Testis (tissue), 2 donors: ENCODE measurements at regions not wholly inside any gene's neighbourhood (a gene's known extent, or its start where the extent isn't known, plus 50 kb on each side); places are given as distances from the start of the nearest gene placed in this dataset.

Source experiments
- DNase-seq: peaks from one replicate; pipeline ENCODE4 v3.0.0-alpha.2; 2019
- H3K27ac ChIP-seq, 2 donors: fragments of 200-600 bp; sonication (generic); one replicate each; pipeline ENCODE4 v1.5.1; 2019
- H3K27me3 ChIP-seq: fragments of 200-600 bp; sonication (generic); one replicate; pipeline ENCODE4 v1.5.1; 2019
- H3K36me3 ChIP-seq: fragments of 200-600 bp; sonication (generic); one replicate; pipeline ENCODE4 v1.5.1; 2017; ENCODE audit warnings: low read depth; ENCODE audit errors: missing control alignments
- H3K4me1 ChIP-seq: fragments of 200-600 bp; sonication (generic); one replicate; pipeline ENCODE4 v1.5.1; 2019
- H3K4me3 ChIP-seq, 2 donors: fragments of 200-600 bp; sonication (generic); one replicate each; pipeline ENCODE4 v1.5.1; 2017 to 2019
- H3K9me3 ChIP-seq: fragments of 200-600 bp; sonication (generic); one replicate; pipeline ENCODE4 v1.5.1; 2017
- POLR2A ChIP-seq: fragments of 450-650 bp; IDR thresholded peaks from one replicate; pipeline ENCODE4 v1.6.1; 2017; ENCODE audit warnings: antibody characterized with exemption, mild to moderate bottlenecking, moderate library complexity
- WGBS, 2 donors: methylation state at CpG; one replicate each; pipeline ENCODE4 v1.1.5; 2018; 5-methylcytosine and 5-hydroxymethylcytosine counted together
- intact Hi-C: fragments of 100-400 bp; cut with DNase I; formaldehyde crosslinking; loops from one replicate; pipeline ENCODE4 v1.15.1; 2023; ENCODE audit warnings: low total_unique reads
- TF ChIP-seq, protein P1 (sequence below), 3 experiments: fragments of 450-650 bp in 2 of 3; fragments of 200-600 bp in 1 of 3; sonication (generic) in 1 of 3; IDR thresholded peaks; one replicate each; pipeline ENCODE4 v1.5.1; 2016 to 2019; ENCODE audit warnings: antibody characterized with exemption in 3 of 3, mild to moderate bottlenecking in 2 of 3, moderate library complexity in 1 of 3

DNA sequence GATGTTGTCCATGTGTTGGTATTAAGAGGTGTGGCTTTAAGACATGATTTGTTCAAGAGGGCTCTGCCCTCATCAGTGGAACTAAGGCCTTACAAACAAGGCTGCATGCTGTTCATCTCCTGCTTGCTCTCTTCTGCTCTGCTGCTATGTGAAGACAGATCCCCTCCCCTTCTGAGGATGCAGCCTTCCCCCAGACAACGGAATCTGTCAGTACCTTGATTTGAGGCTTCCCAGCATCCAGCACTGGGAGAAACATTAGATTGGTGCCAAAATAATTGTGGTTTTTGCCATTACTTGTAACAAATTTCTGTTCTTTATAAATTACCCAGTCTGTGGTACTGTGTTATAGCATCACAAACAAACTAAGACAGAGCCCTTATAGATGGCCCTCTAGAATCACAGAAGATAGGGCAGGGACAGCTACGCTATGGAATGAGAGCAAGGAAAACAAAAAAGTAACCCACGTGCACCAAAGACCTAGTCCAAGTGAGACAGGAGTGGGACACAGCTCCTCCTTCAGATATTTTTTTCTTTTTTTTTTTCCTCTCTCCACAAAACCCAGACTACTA, 151.5 kb upstream of the RXFP2 start:
- no peaks in the 10 kb centered on the region for H3K36me3 ChIP-seq
- no peak for TF ChIP-seq POLR2A
- TF ChIP-seq, protein P1, sequence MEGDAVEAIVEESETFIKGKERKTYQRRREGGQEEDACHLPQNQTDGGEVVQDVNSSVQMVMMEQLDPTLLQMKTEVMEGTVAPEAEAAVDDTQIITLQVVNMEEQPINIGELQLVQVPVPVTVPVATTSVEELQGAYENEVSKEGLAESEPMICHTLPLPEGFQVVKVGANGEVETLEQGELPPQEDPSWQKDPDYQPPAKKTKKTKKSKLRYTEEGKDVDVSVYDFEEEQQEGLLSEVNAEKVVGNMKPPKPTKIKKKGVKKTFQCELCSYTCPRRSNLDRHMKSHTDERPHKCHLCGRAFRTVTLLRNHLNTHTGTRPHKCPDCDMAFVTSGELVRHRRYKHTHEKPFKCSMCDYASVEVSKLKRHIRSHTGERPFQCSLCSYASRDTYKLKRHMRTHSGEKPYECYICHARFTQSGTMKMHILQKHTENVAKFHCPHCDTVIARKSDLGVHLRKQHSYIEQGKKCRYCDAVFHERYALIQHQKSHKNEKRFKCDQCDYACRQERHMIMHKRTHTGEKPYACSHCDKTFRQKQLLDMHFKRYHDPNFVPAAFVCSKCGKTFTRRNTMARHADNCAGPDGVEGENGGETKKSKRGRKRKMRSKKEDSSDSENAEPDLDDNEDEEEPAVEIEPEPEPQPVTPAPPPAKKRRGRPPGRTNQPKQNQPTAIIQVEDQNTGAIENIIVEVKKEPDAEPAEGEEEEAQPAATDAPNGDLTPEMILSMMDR (IDR thresholded peaks at IDR 0.05) = no peak
- DNase-seq = no peak
- H3K4me3 ChIP-seq = no peak overlapping the region
- no peaks in the 10 kb centered on the region for H3K4me1 ChIP-seq
- no peak overlapping the region for H3K27ac ChIP-seq
- 63 to 67% methylated on average over 3 of the region's 3 CpGs for WGBS, 2 donors
- H3K9me3 ChIP-seq = no peaks in the 10 kb centered on the region
- intact Hi-C loops = no loop called here
- H3K27me3 ChIP-seq = no peaks in the 10 kb centered on the region

DNA sequence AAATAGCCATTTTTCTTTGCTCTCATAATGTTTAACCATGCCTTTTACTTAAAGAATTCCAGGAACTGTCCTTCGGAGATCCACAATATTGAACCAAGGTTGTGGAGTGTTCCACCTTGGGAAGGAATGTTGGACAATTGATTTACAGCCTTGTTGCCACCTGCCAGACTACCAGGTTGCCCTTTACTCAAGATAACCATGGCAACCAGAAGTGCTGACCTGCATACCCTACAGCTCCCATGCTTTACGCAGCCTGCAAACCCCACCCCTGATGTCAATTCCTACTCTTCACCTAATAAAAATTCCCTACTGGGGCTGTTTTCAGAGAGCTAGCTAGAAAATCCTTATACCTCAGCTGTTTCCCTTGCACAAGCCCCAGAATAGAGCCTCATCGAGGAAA, 151.0 kb upstream of the RXFP2 start:
- no peak overlapping the region for H3K4me3 ChIP-seq
- no peak for TF ChIP-seq POLR2A
- TF ChIP-seq, protein P1 (IDR thresholded peaks at IDR 0.05) = no peak
- 64 to 69% methylated on average over 3 of the region's 3 CpGs for WGBS, 2 donors
- no peaks in the 10 kb centered on the region for H3K36me3 ChIP-seq
- no peaks in the 10 kb centered on the region for H3K9me3 ChIP-seq
- no peaks in the 10 kb centered on the region for H3K27me3 ChIP-seq
- no peak for DNase-seq
- intact Hi-C loops = no loop called here
- H3K27ac ChIP-seq = no peak overlapping the region
- H3K4me1 ChIP-seq = no peaks in the 10 kb centered on the region

DNA sequence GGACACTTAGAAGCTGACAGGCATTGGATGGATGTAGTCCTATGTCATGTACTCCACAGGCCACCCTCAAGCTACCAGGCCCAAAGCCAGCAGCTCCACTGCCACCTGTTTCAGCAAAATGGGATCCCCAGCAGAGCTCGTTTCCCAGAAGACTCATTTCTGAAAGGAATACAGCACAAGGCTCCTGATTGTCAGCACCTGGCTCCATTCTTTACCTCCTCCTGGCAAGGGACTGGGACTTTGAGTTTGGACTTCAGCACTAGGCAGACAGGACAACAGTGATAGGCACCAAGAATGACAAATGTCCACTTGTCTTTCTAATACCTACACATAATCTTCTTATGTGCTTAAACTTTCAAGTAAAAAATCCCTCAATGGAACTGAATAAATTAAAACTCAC, 150.4 kb upstream of the RXFP2 start:
- H3K4me3 ChIP-seq = no peak overlapping the region
- H3K27ac ChIP-seq = no peak overlapping the region
- no peaks in the 10 kb centered on the region for H3K4me1 ChIP-seq
- DNase-seq = no peak
- H3K27me3 ChIP-seq = no peaks in the 10 kb centered on the region
- no peaks in the 10 kb centered on the region for H3K9me3 ChIP-seq
- H3K36me3 ChIP-seq = no peaks in the 10 kb centered on the region
- intact Hi-C loops = no loop called here
- TF ChIP-seq, protein P1 (IDR thresholded peaks at IDR 0.05) = no peak
- TF ChIP-seq POLR2A = no peak
- WGBS, 2 donors = 60 to 79% methylated on average over 1 of the region's 1 CpG

DNA sequence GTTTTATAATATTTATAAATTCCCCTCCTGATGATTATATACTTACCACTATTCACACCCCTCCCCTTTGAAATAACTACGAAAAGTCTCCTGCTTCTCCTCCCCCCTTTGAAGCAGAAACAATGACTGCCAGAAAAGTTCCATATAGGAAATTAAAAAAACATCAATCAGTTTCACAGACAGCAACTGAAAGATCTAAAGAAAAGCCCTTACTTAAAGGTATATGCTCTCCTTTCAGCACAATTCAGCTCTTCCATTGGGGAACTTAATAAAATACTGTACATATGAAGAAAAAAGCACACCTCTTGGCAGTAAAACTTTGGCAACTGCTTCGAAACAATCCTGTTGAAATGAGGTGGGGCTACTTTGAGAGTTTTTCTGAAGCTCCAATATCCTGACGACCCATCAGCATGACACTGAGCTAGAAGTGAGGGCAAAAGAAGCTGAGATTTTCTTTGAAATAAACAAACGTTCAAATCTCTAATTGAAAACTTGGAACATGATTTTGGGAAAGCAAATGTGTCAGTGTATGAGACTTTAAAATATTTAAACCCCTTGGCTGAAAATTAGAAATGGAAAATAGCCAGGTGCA, 147.6 kb upstream of the RXFP2 start:
- no peaks in the 10 kb centered on the region for H3K27me3 ChIP-seq
- no peaks in the 10 kb centered on the region for H3K36me3 ChIP-seq
- H3K9me3 ChIP-seq = no peaks in the 10 kb centered on the region
- H3K4me1 ChIP-seq = no peaks in the 10 kb centered on the region
- WGBS, 2 donors = 38 to 39% methylated on average over 4 of the region's 4 CpGs
- no peak for DNase-seq
- H3K27ac ChIP-seq = no peak overlapping the region
- intact Hi-C loops = no loop called here
- TF ChIP-seq, protein P1 (IDR thresholded peaks at IDR 0.05) = no peak
- TF ChIP-seq POLR2A = no peak
- H3K4me3 ChIP-seq = no peak overlapping the region

DNA sequence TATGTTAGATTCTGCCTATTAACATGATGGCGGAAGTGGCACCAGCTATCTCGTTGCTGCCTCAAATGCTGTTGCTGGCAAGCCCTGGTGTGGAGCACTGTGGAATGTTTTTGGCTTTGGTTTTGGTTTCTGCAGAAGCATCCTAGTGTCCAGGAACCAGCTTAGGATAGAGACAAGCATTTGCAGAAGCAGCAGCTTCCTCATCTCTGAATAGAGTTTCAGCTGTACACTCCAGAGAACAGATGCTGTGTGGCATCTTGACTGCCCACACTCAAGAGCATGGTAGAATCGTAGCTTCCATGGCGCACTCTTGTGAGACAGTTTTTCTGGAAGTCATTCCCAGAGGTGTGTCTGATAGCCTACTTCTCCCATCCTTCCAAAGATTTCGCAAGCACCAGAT, 145.3 kb upstream of the RXFP2 start:
- Histone ChIP-seq H3K36me3 (no peaks in the 10 kb centered on the region), H3K4me1 (no peaks in the 10 kb centered on the region), H3K27me3 (no peaks in the 10 kb centered on the region), H3K9me3 (no peaks in the 10 kb centered on the region), H3K4me3 (no peak overlapping the region), H3K27ac (no peak overlapping the region)
- WGBS, 2 donors = 84 to 95% methylated on average over 5 of the region's 5 CpGs
- DNase-seq = no peak
- no peak for TF ChIP-seq POLR2A
- TF ChIP-seq, protein P1 (IDR thresholded peaks at IDR 0.05) = no peak
- intact Hi-C loops = no loop called here
